Mesendoderm (in vitro differentiated cells): ENCODE measurements at regions not wholly inside any gene's neighbourhood (a gene's known extent, or its start where the extent isn't known, plus 50 kb on each side); places are given as distances from the start of the nearest gene placed in this dataset.

Experiments
- DNase-seq: peaks from one replicate; pipeline ENCODE4 v3.0.0; 2013
- H2AK5ac ChIP-seq: 2 replicates; pipeline ENCODE4 v1.6.1; 2013; ENCODE audit warnings: low read length, inconsistent platforms
- H2BK120ac ChIP-seq: 2 replicates; pipeline ENCODE4 v1.6.1; 2013; ENCODE audit warnings: low read depth, mild to moderate bottlenecking, low read length, moderate library complexity, mixed read lengths
- H2BK15ac ChIP-seq: replicated peaks from 2 replicates; pipeline ENCODE4 v1.6.1; 2013; ENCODE audit warnings: low read depth, mild to moderate bottlenecking, moderate library complexity
- H2BK5ac ChIP-seq: 2 replicates; pipeline ENCODE4 v1.6.1; 2013; ENCODE audit warnings: low read length, inconsistent platforms
- H3K18ac ChIP-seq: 2 replicates; pipeline ENCODE4 v1.6.1; 2013; ENCODE audit warnings: mild to moderate bottlenecking, low read length, mixed read lengths
- H3K23ac ChIP-seq: one replicate; pipeline ENCODE4 v1.6.1; 2013; ENCODE audit warnings: low read length
- H3K27ac ChIP-seq: 2 replicates; pipeline ENCODE4 v1.5.1; 2013; ENCODE audit warnings: low read depth, mild to moderate bottlenecking, inconsistent platforms, low read length, moderate library complexity
- H3K27me3 ChIP-seq: 2 replicates; pipeline ENCODE4 v1.6.1; 2013; ENCODE audit warnings: low read length, control low read depth, mild to moderate bottlenecking, inconsistent platforms; ENCODE audit not compliant: insufficient read depth, poor library complexity
- H3K36me3 ChIP-seq: 2 replicates; pipeline ENCODE4 v1.6.1; 2013; ENCODE audit warnings: low read length, inconsistent platforms; ENCODE audit not compliant: control insufficient read depth, insufficient read depth
- H3K4ac ChIP-seq: one replicate; pipeline ENCODE4 v1.6.1; 2013; ENCODE audit warnings: low read depth, mild to moderate bottlenecking, low read length, moderate library complexity
- H3K4me1 ChIP-seq: 2 replicates; pipeline ENCODE4 v1.6.1; 2013; ENCODE audit warnings: low read depth, low read length, inconsistent platforms; ENCODE audit not compliant: control insufficient read depth
- H3K4me2 ChIP-seq: 2 replicates; pipeline ENCODE4 v1.6.1; 2013; ENCODE audit warnings: low read length
- H3K4me3 ChIP-seq: 2 replicates; pipeline ENCODE4 v1.5.1; 2013; ENCODE audit warnings: mild to moderate bottlenecking, low read length
- H3K56ac ChIP-seq: one replicate; pipeline ENCODE4 v1.6.1; 2013; ENCODE audit warnings: low read length
- H3K79me1 ChIP-seq: 2 replicates; pipeline ENCODE4 v1.6.1; 2013; ENCODE audit warnings: low read length, inconsistent platforms
- H3K79me2 ChIP-seq: 2 replicates; pipeline ENCODE4 v1.6.1; 2013; ENCODE audit warnings: mild to moderate bottlenecking, low read length; ENCODE audit not compliant: control insufficient read depth, insufficient read depth
- H3K9ac ChIP-seq: 2 replicates; pipeline ENCODE4 v1.6.1; 2013; ENCODE audit warnings: low read length, inconsistent platforms
- H4K5ac ChIP-seq: one replicate; pipeline ENCODE4 v1.6.1; 2013; ENCODE audit warnings: low read length
- H4K8ac ChIP-seq: one replicate; pipeline ENCODE4 v1.6.1; 2013; ENCODE audit warnings: low read depth, mild to moderate bottlenecking, control low read depth, low read length, moderate library complexity
- WGBS: extraction: QIAGEN DNeasy Blood & Tissue Kit; methylation state at CpG from one replicate; pipeline ENCODE4 v1.1.7; 2013; ENCODE audit warnings: low lambda C conversion rate, missing lambda C conversion rate; ENCODE audit not compliant: insufficient coverage; ENCODE audit errors: extremely low coverage; 5-methylcytosine and 5-hydroxymethylcytosine counted together

- Histone ChIP-seq H3K79me2 (no peaks in the 10 kb centered on the region), H3K4me2 (no peak overlapping the region), H4K8ac (no peak overlapping the region), H2AK5ac (no peak overlapping the region), H3K4me1 (no peaks in the 10 kb centered on the region), H3K9ac (no peak overlapping the region), H2BK15ac (no peak overlapping the region), H3K79me1 (no peaks in the 10 kb centered on the region), H3K27me3 (no peaks in the 10 kb centered on the region), H3K23ac (no peak overlapping the region), H3K4me3 (no peak overlapping the region), H4K5ac (no peak overlapping the region), H2BK5ac (no peak overlapping the region), H2BK120ac (no peak overlapping the region), H3K36me3 (no peaks in the 10 kb centered on the region), H3K56ac (no peak overlapping the region), H3K4ac (no peak overlapping the region), H3K18ac (no peak overlapping the region), H3K27ac (no peak overlapping the region)
- DNase-seq: no peak
- WGBS: no CpG with 5 or more reads among the region's 6 CpGs
These were observed 1355.4 kb downstream of the NSUN3 start for GRCh38 chr3:95418251-95418650.

GRCh38 chr3:95424279-95424678 lies 1361.4 kb downstream of the NSUN3 start:
- Histone ChIP-seq H3K4ac (no peak overlapping the region), H3K23ac (no peak overlapping the region), H3K79me2 (no peaks in the 10 kb centered on the region), H3K4me1 (no peaks in the 10 kb centered on the region), H3K4me2 (no peak overlapping the region), H3K27me3 (no peaks in the 10 kb centered on the region), H3K9ac (no peak overlapping the region), H3K79me1 (no peaks in the 10 kb centered on the region), H3K4me3 (no peak overlapping the region), H4K8ac (no peak overlapping the region), H2AK5ac (no peak overlapping the region), H2BK15ac (no peak overlapping the region), H3K36me3 (no peaks in the 10 kb centered on the region), H3K18ac (no peak overlapping the region), H3K56ac (no peak overlapping the region), H2BK5ac (no peak overlapping the region), H4K5ac (no peak overlapping the region), H2BK120ac (no peak overlapping the region), H3K27ac (no peak overlapping the region)
- no peak for DNase-seq
- WGBS: no CpG with 5 or more reads among the region's 5 CpGs

GRCh38 chr3:95434491-95434890 lies 1371.6 kb downstream of the NSUN3 start:
- Histone ChIP-seq H4K8ac (no peak overlapping the region), H2BK15ac (no peak overlapping the region), H3K36me3 (no peaks in the 10 kb centered on the region), H3K4me1 (no peaks in the 10 kb centered on the region), H3K23ac (no peak overlapping the region), H3K4me3 (no peak overlapping the region), H3K79me1 (no peaks in the 10 kb centered on the region), H3K9ac (no peak overlapping the region), H3K79me2 (no peaks in the 10 kb centered on the region), H2BK120ac (no peak overlapping the region), H4K5ac (no peak overlapping the region), H3K4ac (no peak overlapping the region), H2AK5ac (no peak overlapping the region), H3K56ac (no peak overlapping the region), H3K27me3 (no peaks in the 10 kb centered on the region), H2BK5ac (no peak overlapping the region), H3K4me2 (no peak overlapping the region), H3K18ac (no peak overlapping the region), H3K27ac (no peak overlapping the region)
- no CpG with 5 or more reads among the region's 1 CpG for WGBS
- DNase-seq: no peak

GRCh38 chr3:95437409-95437808 lies 1374.5 kb downstream of the NSUN3 start:
- Histone ChIP-seq H2BK120ac (no peak overlapping the region), H3K18ac (no peak overlapping the region), H3K9ac (no peak overlapping the region), H3K4me2 (no peak overlapping the region), H3K27ac (no peak overlapping the region), H3K56ac (no peak overlapping the region), H3K79me2 (no peaks in the 10 kb centered on the region), H3K27me3 (no peaks in the 10 kb centered on the region), H3K23ac (no peak overlapping the region), H2BK15ac (no peak overlapping the region), H2BK5ac (no peak overlapping the region), H3K4ac (no peak overlapping the region), H3K36me3 (no peaks in the 10 kb centered on the region), H4K5ac (no peak overlapping the region), H4K8ac (no peak overlapping the region), H3K4me1 (no peaks in the 10 kb centered on the region), H3K79me1 (no peaks in the 10 kb centered on the region), H2AK5ac (no peak overlapping the region), H3K4me3 (no peak overlapping the region)
- no peak for DNase-seq

GRCh38 chr3:95438274-95438673 lies 1375.4 kb downstream of the NSUN3 start:
- Histone ChIP-seq H4K5ac (no peak overlapping the region), H3K4me1 (no peaks in the 10 kb centered on the region), H3K23ac (no peak overlapping the region), H3K27me3 (no peaks in the 10 kb centered on the region), H4K8ac (no peak overlapping the region), H3K27ac (no peak overlapping the region), H2BK5ac (no peak overlapping the region), H3K18ac (no peak overlapping the region), H2AK5ac (no peak overlapping the region), H3K4me2 (no peak overlapping the region), H3K4me3 (no peak overlapping the region), H3K56ac (no peak overlapping the region), H3K36me3 (no peaks in the 10 kb centered on the region), H2BK120ac (no peak overlapping the region), H3K79me2 (no peaks in the 10 kb centered on the region), H3K9ac (no peak overlapping the region), H2BK15ac (no peak overlapping the region), H3K4ac (no peak overlapping the region), H3K79me1 (no peaks in the 10 kb centered on the region)
- peak; percentile 3 for DNase-seq

- no peak overlapping the region for H3K23ac ChIP-seq
- no peak overlapping the region for H3K4ac ChIP-seq
- H3K18ac ChIP-seq: no peak overlapping the region
- no peaks in the 10 kb centered on the region for H3K79me1 ChIP-seq
- no peak overlapping the region for H3K9ac ChIP-seq
- no peaks in the 10 kb centered on the region for H3K36me3 ChIP-seq
- H3K4me2 ChIP-seq: no peak overlapping the region
- no peak overlapping the region for H4K5ac ChIP-seq
- H3K4me1 ChIP-seq: no peaks in the 10 kb centered on the region
- no peak overlapping the region for H2AK5ac ChIP-seq
- no peak overlapping the region for H3K4me3 ChIP-seq
- H3K79me2 ChIP-seq: no peaks in the 10 kb centered on the region
- DNase-seq: no peak
- no peaks in the 10 kb centered on the region for H3K27me3 ChIP-seq
- no peak overlapping the region for H3K27ac ChIP-seq
- no peak overlapping the region for H2BK5ac ChIP-seq
- no peak overlapping the region for H3K56ac ChIP-seq
- no peak overlapping the region for H4K8ac ChIP-seq
- H2BK15ac ChIP-seq: no peak overlapping the region
- WGBS: no CpG with 5 or more reads among the region's 2 CpGs
- H2BK120ac ChIP-seq: no peak overlapping the region
These were observed 1371.6 kb upstream of the EPHA6 start for GRCh38 chr3:95442766-95443165.
